ENCODE measurements at regions not wholly inside any gene's neighbourhood (a gene's known extent, or its start where the extent isn't known, plus 50 kb on each side); places are given as distances from the start of the nearest gene placed in this dataset.

DNA sequence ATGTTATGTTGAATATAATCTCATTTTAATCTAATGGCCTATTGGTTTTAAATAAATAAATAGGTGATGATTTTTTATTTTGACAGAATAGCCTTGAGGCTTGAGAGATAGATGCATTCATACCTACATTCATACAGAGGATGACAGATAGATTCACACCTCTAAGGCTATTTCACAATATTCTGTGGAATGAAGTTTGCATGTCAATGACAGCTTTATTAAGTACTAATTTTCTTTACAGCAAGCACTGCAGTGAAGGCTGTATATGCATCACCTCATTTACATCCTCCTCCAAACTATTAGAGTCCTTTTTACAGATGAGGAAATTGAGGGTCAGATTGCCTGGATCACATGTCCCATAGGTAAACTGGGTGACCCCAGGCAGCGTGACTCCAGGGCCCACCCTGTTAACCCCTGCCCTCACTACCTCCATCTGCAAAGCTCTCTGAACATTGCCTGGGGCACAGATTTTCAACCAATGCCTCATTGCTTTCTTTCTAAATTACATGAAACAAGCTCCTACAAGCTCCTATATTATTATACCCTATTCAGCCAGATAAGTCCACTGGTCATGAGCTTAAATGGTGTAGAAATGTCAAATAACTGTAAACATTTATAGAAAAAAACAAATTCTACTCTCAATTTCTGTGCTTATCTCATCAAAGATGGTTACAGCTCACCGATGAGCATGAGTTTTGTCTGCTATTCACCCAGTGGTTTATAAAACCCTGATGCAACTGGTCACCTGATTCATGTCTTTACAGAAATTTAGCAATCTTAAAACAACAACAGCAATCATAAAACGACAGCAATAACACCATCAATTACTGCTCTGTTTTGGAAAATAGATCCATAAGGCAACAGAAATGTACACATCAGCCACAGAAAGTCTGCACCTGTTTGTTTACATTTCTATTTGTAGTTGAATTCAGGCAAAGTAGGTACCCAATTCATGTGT is 338.0 kb downstream of the NSG2 start:
- Histone ChIP-seq H3K36me3 (replicated peaks in 1 of 2; ENCODE audit: insufficient read depth in 1 of 2, low read depth in 2 of 2) (no peaks in the 10 kb centered on the region), H3K4me3 (no peak overlapping the region), H3K4me1 (no peaks in the 10 kb centered on the region), H3K27me3 (no peaks in the 10 kb centered on the region), H3K27ac (no peak overlapping the region), H3K9me3 (no peaks in the 10 kb centered on the region)
- TF ChIP-seq POLR2A (IDR thresholded peaks at IDR 0.05) = no peak
- TF ChIP-seq, protein P1, sequence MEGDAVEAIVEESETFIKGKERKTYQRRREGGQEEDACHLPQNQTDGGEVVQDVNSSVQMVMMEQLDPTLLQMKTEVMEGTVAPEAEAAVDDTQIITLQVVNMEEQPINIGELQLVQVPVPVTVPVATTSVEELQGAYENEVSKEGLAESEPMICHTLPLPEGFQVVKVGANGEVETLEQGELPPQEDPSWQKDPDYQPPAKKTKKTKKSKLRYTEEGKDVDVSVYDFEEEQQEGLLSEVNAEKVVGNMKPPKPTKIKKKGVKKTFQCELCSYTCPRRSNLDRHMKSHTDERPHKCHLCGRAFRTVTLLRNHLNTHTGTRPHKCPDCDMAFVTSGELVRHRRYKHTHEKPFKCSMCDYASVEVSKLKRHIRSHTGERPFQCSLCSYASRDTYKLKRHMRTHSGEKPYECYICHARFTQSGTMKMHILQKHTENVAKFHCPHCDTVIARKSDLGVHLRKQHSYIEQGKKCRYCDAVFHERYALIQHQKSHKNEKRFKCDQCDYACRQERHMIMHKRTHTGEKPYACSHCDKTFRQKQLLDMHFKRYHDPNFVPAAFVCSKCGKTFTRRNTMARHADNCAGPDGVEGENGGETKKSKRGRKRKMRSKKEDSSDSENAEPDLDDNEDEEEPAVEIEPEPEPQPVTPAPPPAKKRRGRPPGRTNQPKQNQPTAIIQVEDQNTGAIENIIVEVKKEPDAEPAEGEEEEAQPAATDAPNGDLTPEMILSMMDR (IDR thresholded peaks at IDR 0.05) = no peak
- no peak for ATAC-seq
- intact Hi-C loops (cut with DNase I) = no loop called here
- 48 to 52% methylated on average over 3 of the region's 3 CpGs for WGBS, 2 donors
- no peak for DNase-seq

DNA sequence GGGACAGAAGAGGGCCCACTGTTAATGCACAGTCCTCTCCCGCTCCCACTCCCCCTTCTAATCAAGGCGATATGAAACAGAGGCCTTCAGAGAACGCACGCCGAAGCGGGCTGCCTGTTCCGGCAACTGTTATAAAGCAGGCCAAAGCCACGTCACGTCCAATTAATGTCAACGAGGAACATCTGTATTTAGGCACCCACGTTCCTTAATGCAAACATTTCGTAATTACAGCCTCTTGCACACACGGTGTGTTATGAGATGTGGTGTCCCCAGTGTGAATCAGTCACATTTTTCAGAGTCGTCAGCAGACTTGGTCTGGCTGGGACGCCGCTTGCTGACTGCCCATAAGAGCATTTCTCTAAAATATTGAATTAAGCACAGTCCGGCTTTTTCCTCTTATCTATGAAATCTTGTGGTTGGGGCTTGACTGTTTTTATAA is 339.0 kb downstream of the NSG2 start:
- DNase-seq (peak in 1 of 4 donors; percentile 3), ATAC-seq (no peak)
- intact Hi-C loops (cut with DNase I) = no loop called here
- 61 to 71% methylated on average over 17 of the region's 17 CpGs for WGBS, 2 donors
- H3K36me3 ChIP-seq (replicated peaks in 1 of 2; ENCODE audit: insufficient read depth in 1 of 2, low read depth in 2 of 2) = no peaks in the 10 kb centered on the region
- no peaks in the 10 kb centered on the region for H3K4me1 ChIP-seq
- no peaks in the 10 kb centered on the region for H3K27me3 ChIP-seq
- no peak for TF ChIP-seq POLR2A (IDR thresholded peaks at IDR 0.05)
- TF ChIP-seq, protein P1 (IDR thresholded peaks at IDR 0.05) = no peak
- H3K9me3 ChIP-seq = no peaks in the 10 kb centered on the region
- H3K27ac ChIP-seq = no peak overlapping the region
- H3K4me3 ChIP-seq = no peak overlapping the region

DNA sequence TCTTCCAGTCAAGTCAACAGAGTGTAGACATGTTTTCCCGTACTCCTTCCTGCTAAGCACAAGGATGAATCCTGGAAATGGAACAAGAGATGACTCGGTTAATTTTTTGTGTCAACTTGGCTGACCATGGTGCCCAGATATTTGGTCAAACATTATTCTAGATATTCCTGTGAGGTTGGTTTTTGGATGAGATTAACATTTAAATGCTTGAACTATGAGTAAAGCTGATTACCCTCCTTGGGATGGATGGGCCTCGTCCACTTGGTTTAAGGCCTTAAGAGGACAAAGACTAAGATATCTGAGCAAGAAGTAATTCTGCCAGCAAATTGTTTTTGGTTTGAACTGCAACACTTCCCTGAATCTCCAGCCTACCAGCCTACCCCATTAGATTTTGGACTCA is 338.1 kb upstream of the MSX2 start:
- Histone ChIP-seq H3K9me3 (no peaks in the 10 kb centered on the region), H3K36me3 (replicated peaks in 1 of 2; ENCODE audit: insufficient read depth in 1 of 2, low read depth in 2 of 2) (no peaks in the 10 kb centered on the region), H3K4me1 (no peaks in the 10 kb centered on the region), H3K27ac (no peak overlapping the region), H3K27me3 (no peaks in the 10 kb centered on the region), H3K4me3 (no peak overlapping the region)
- DNase-seq (no peak), ATAC-seq (no peak)
- intact Hi-C loops (cut with DNase I) = no loop called here
- no peak for TF ChIP-seq POLR2A (IDR thresholded peaks at IDR 0.05)
- TF ChIP-seq, protein P1 (IDR thresholded peaks at IDR 0.05) = no peak
- WGBS, 2 donors = 63 to 82% methylated on average over 3 of the region's 3 CpGs

DNA sequence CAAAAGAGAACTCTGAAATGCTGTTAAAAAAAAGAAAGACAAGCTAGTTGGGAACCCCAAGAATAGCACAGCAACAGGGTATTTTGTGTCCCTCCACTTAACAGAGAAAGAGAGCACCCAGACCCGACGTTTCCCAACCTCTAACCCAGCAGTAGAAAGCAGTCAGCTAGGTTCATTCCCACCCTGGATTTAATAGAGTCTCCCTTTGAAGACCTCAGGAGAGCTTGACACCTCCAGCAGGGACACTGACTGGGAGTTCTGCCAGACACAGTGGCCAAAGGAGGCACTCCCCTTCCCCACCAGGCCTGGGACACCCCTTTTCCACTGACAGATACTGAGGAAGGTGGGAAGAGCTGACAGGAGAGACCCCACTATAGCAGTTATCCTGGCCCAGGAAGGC is 337.5 kb upstream of the MSX2 start:
- no peak for TF ChIP-seq POLR2A (IDR thresholded peaks at IDR 0.05)
- TF ChIP-seq, protein P1 (IDR thresholded peaks at IDR 0.05) = no peak
- no peaks in the 10 kb centered on the region for H3K4me1 ChIP-seq
- intact Hi-C loops (cut with DNase I) = no loop called here
- no peaks in the 10 kb centered on the region for H3K9me3 ChIP-seq
- H3K27me3 ChIP-seq = no peaks in the 10 kb centered on the region
- no peaks in the 10 kb centered on the region for H3K36me3 ChIP-seq (replicated peaks in 1 of 2; ENCODE audit: insufficient read depth in 1 of 2, low read depth in 2 of 2)
- no peak for DNase-seq
- H3K27ac ChIP-seq = no peak overlapping the region
- 38 to 40% methylated on average over 2 of the region's 2 CpGs for whole genome bisulfite sequencing, 2 donors
- no peak for ATAC-seq
- no peak overlapping the region for H3K4me3 ChIP-seq

DNA sequence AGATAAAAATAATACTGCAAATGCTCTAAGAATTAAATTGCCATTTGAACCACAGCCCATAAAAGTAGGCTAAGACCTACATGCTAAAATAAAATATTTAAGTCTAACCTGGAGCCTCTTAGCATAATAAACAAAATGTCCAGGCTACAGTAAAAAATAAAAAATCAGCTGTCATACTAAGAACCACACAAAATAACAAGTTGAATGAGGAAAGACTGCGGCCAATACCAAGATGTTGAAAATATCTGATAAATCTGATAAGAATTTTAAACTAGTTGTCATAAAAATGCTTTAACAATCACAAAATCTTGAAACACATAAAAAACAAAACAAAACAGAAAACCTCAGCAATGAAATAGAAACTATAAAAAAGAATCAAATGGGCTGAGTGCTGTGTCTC is 336.9 kb upstream of the MSX2 start:
- 88 to 91% methylated on average over 1 of the region's 1 CpG for WGBS, 2 donors
- no peaks in the 10 kb centered on the region for H3K4me1 ChIP-seq
- no peak overlapping the region for H3K27ac ChIP-seq
- H3K36me3 ChIP-seq (replicated peaks in 1 of 2; ENCODE audit: insufficient read depth in 1 of 2, low read depth in 2 of 2) = no peaks in the 10 kb centered on the region
- TF ChIP-seq, protein P1 (IDR thresholded peaks at IDR 0.05) = no peak
- TF ChIP-seq POLR2A (IDR thresholded peaks at IDR 0.05) = no peak
- H3K4me3 ChIP-seq = no peak overlapping the region
- no peaks in the 10 kb centered on the region for H3K27me3 ChIP-seq
- no peak for DNase-seq
- intact Hi-C loops (cut with DNase I) = no loop called here
- no peaks in the 10 kb centered on the region for H3K9me3 ChIP-seq
- no peak for ATAC-seq

Data from body of pancreas (tissue), 4 donors.